GM12878 (cell line): ENCODE measurements at regions not wholly inside any gene's neighbourhood (a gene's known extent, or its start where the extent isn't known, plus 50 kb on each side); places are given as distances from the start of the nearest gene placed in this dataset.

Experiments
- ATAC-seq: fragments of 200-7000 bp; cut with Tn5 transposase; 3 replicates; pipeline ENCODE4 v1.9.1; 2020; ENCODE audit warnings: mild to moderate bottlenecking, moderate library complexity
- BruUV-seq: library from RNA; stranded (reverse); fragments of 400-500 nt; replicated peaks from 2 replicates; lab custom pipeline; 2021; lab: Mats Ljungman, UMichigan
- CTCF ChIA-PET: fragments of 300-600 bp; sonication (Branson Sonifier 250); formaldehyde crosslinking; extraction: SDS; loops from one replicate; lab custom pipeline; 2021; ENCODE audit warnings: inconsistent platforms; lab: Yijun Ruan, JAX
- POLR2A ChIA-PET: fragments of 350-600 bp; formaldehyde crosslinking; extraction: SDS; loops from one replicate; lab custom pipeline; 2021; ENCODE audit warnings: inconsistent platforms; lab: Charles Lee
- RAD21 ChIA-PET: fragments of 300-600 bp; sonication (Branson Sonifier 250); formaldehyde crosslinking; loops from one replicate; lab custom pipeline; 2023; ENCODE audit warnings: antibody characterized with exemption; ENCODE audit not compliant: unreplicated experiment; lab: Charles Lee
- SMC1A ChIA-PET: fragments of 300-600 bp; sonication (Branson Sonifier 250); formaldehyde crosslinking; loops from one replicate; lab custom pipeline; 2023; ENCODE audit not compliant: unreplicated experiment, uncharacterized antibody; lab: Charles Lee
- DNase-seq: peaks from one replicate; pipeline ENCODE4 v3.0.0-alpha.2; 2011; ENCODE audit warnings: low read depth, low spot score
- FAIRE-seq: peaks from 3 replicates; lab custom pipeline; 2011; peaks lifted over from hg19 to GRCh38; lab: Jason Lieb, UNC
- H2AFZ ChIP-seq: 2 replicates; pipeline ENCODE4 v1.6.0; 2011; ENCODE audit warnings: low read depth, low read length, control low read depth; ENCODE audit not compliant: control insufficient read depth
- H3K27ac ChIP-seq: 2 replicates; pipeline ENCODE4 v1.5.1; 2011; ENCODE audit warnings: control low read depth; ENCODE audit not compliant: control insufficient read depth, insufficient read depth
- H3K27me3 ChIP-seq, 2 experiments: replicated peaks in 1 of 2; 2 replicates each; pipeline versions ENCODE4 v1.6.0 to v1.6.1; 2011; ENCODE audit warnings: low read length in 1 of 2; ENCODE audit not compliant: control insufficient read depth in 2 of 2, insufficient read depth in 2 of 2
- H3K36me3 ChIP-seq, 2 experiments: 2 replicates each; pipeline ENCODE4 v1.5.1; 2011; ENCODE audit warnings: low read length in 1 of 2; ENCODE audit not compliant: control insufficient read depth in 2 of 2, insufficient read depth in 2 of 2
- H3K4me1 ChIP-seq: 2 replicates; pipeline ENCODE4 v1.6.1; 2011; ENCODE audit warnings: mild to moderate bottlenecking, low read length, moderate library complexity, mixed read lengths; ENCODE audit not compliant: control insufficient read depth, insufficient read depth
- H3K4me2 ChIP-seq: 2 replicates; pipeline ENCODE4 v1.6.0; 2011; ENCODE audit warnings: control low read depth; ENCODE audit not compliant: control insufficient read depth, insufficient read depth
- H3K4me3 ChIP-seq: fragments of 200-600 bp; sonication (generic); 2 replicates; pipeline ENCODE4 v1.5.1; 2016
- H3K79me2 ChIP-seq: 2 replicates; pipeline ENCODE4 v1.6.0; 2011; ENCODE audit warnings: low read length; ENCODE audit not compliant: control insufficient read depth, insufficient read depth
- H3K9ac ChIP-seq: 2 replicates; pipeline ENCODE4 v1.8.0; 2011; ENCODE audit warnings: low read length, control low read depth, mixed read lengths; ENCODE audit not compliant: control insufficient read depth, insufficient read depth
- H3K9me3 ChIP-seq: replicated peaks from 3 replicates; pipeline ENCODE4 v1.5.1; 2011; ENCODE audit warnings: mild to moderate bottlenecking, low read length; ENCODE audit not compliant: control insufficient read depth, insufficient read depth
- H4K20me1 ChIP-seq: 2 replicates; pipeline ENCODE4 v1.6.0; 2011; ENCODE audit not compliant: control insufficient read depth, insufficient read depth
- GABPA ChIP-seq: IDR thresholded peaks from 2 replicates; pipeline ENCODE4 v1.6.1; 2014; ENCODE audit warnings: antibody characterized with exemption, low read depth, mild to moderate bottlenecking, inconsistent platforms
- GATAD2B ChIP-seq: fragments of 450-650 bp; conservative IDR thresholded peaks from 2 replicates; pipeline ENCODE4 v1.6.1; 2017; ENCODE audit warnings: low read depth, mild to moderate bottlenecking, moderate library complexity
- HDAC6 ChIP-seq: fragments of 200-600 bp; sonication (generic); IDR thresholded peaks from one replicate; pipeline ENCODE4 v1.8.0; 2017; ENCODE audit warnings: antibody characterized with exemption; ENCODE audit not compliant: unreplicated experiment
- JUND ChIP-seq: IDR thresholded peaks from 2 replicates; pipeline ENCODE4 v1.6.1; 2012; ENCODE audit warnings: low read depth, mild to moderate bottlenecking, low read length, improper control_type of control experiment, moderate library complexity
- NFYA ChIP-seq: IDR thresholded peaks from 2 replicates; pipeline ENCODE4 v1.6.1; 2011; ENCODE audit warnings: low read depth, mild to moderate bottlenecking, low read length, improper control_type of control experiment, borderline replicate concordance
- PAX8 ChIP-seq: fragments of 450-650 bp; IDR thresholded peaks from 2 replicates; pipeline ENCODE4 v1.6.1; 2017; ENCODE audit warnings: mild to moderate bottlenecking, moderate library complexity
- SUZ12 ChIP-seq: fragments of 200-600 bp; sonication (generic); IDR thresholded peaks from one replicate; pipeline ENCODE4 v1.6.1; 2018; ENCODE audit warnings: antibody characterized with exemption, mild to moderate bottlenecking; ENCODE audit not compliant: unreplicated experiment
- TAF1 ChIP-seq: IDR thresholded peaks from 2 replicates; pipeline ENCODE4 v1.6.1; 2011; ENCODE audit warnings: mild to moderate bottlenecking, low read depth, low read length, borderline replicate concordance
- TCF12 ChIP-seq: IDR thresholded peaks from 2 replicates; pipeline ENCODE4 v1.6.1; 2011; ENCODE audit warnings: low read depth, mild to moderate bottlenecking, low read length
- WRNIP1 ChIP-seq: IDR thresholded peaks from 2 replicates; pipeline ENCODE4 v1.6.1; 2011; ENCODE audit warnings: low read depth, low read length, improper control_type of control experiment, borderline replicate concordance
- ZNF207 ChIP-seq: fragments of 450-650 bp; IDR thresholded peaks from 2 replicates; pipeline ENCODE4 v1.6.1; 2014; ENCODE audit warnings: antibody characterized with exemption, mild to moderate bottlenecking, borderline replicate concordance
- WGBS: methylation state at CpG from one replicate; pipeline ENCODE4 v1.1.6; 2016; ENCODE audit warnings: low lambda C conversion rate; ENCODE audit not compliant: insufficient replicate concordance, insufficient coverage; ENCODE audit errors: missing lambda C conversion rate; 5-methylcytosine and 5-hydroxymethylcytosine counted together
- in situ Hi-C: fragments of 300-500 bp; cut with MboI; formaldehyde crosslinking; loops from 9 replicates; pipeline ENCODE4 v1.14.3; 2018; ENCODE audit warnings: mixed read lengths
- intact Hi-C: fragments of 100-400 bp; cut with micrococcal nuclease; formaldehyde crosslinking; loops from one replicate; pipeline ENCODE4 v1.14.2; 2022; ENCODE audit not compliant: unreplicated experiment
- TF ChIP-seq, protein P1 (sequence below): fragments of 450-650 bp; IDR thresholded peaks from 2 replicates; pipeline ENCODE4 v1.6.1; 2017; ENCODE audit warnings: mild to moderate bottlenecking
- TF ChIP-seq, protein P2 (sequence below): fragments of 450-650 bp; IDR thresholded peaks from 2 replicates; pipeline ENCODE4 v1.6.1; 2017; ENCODE audit warnings: mild to moderate bottlenecking, moderate library complexity

DNA sequence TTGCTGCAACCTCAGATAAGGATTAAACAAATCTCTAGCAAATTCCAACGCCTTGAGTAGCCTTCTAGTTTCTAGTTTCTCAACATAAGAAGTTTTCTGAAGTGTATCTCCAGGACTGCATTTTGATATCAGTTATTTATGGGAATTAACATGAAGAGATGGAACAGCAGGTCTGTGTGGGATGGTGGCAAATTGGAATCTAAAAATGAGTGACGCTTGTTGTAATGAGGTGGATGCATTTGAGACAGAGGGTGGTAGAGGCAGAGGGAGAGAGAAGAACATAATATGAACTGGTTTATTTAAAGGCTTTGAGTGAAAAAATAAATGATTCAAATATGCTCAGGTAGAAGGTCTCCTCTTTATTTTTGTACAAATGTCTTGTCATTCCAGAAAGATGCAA, 446.8 kb upstream of the GCFC2 start:
- TF ChIP-seq GABPA (no peak), WRNIP1 (no peak), ZNF207 (no peak), NFYA (no peak), SUZ12 (no peak), JUND (no peak), TCF12 (no peak), GATAD2B (no peak), PAX8 (no peak), HDAC6 (no peak), TAF1 (no peak)
- TF ChIP-seq, protein P1, sequence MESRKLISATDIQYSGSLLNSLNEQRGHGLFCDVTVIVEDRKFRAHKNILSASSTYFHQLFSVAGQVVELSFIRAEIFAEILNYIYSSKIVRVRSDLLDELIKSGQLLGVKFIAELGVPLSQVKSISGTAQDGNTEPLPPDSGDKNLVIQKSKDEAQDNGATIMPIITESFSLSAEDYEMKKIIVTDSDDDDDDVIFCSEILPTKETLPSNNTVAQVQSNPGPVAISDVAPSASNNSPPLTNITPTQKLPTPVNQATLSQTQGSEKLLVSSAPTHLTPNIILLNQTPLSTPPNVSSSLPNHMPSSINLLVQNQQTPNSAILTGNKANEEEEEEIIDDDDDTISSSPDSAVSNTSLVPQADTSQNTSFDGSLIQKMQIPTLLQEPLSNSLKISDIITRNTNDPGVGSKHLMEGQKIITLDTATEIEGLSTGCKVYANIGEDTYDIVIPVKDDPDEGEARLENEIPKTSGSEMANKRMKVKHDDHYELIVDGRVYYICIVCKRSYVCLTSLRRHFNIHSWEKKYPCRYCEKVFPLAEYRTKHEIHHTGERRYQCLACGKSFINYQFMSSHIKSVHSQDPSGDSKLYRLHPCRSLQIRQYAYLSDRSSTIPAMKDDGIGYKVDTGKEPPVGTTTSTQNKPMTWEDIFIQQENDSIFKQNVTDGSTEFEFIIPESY = no peak
- TF ChIP-seq, protein P2, sequence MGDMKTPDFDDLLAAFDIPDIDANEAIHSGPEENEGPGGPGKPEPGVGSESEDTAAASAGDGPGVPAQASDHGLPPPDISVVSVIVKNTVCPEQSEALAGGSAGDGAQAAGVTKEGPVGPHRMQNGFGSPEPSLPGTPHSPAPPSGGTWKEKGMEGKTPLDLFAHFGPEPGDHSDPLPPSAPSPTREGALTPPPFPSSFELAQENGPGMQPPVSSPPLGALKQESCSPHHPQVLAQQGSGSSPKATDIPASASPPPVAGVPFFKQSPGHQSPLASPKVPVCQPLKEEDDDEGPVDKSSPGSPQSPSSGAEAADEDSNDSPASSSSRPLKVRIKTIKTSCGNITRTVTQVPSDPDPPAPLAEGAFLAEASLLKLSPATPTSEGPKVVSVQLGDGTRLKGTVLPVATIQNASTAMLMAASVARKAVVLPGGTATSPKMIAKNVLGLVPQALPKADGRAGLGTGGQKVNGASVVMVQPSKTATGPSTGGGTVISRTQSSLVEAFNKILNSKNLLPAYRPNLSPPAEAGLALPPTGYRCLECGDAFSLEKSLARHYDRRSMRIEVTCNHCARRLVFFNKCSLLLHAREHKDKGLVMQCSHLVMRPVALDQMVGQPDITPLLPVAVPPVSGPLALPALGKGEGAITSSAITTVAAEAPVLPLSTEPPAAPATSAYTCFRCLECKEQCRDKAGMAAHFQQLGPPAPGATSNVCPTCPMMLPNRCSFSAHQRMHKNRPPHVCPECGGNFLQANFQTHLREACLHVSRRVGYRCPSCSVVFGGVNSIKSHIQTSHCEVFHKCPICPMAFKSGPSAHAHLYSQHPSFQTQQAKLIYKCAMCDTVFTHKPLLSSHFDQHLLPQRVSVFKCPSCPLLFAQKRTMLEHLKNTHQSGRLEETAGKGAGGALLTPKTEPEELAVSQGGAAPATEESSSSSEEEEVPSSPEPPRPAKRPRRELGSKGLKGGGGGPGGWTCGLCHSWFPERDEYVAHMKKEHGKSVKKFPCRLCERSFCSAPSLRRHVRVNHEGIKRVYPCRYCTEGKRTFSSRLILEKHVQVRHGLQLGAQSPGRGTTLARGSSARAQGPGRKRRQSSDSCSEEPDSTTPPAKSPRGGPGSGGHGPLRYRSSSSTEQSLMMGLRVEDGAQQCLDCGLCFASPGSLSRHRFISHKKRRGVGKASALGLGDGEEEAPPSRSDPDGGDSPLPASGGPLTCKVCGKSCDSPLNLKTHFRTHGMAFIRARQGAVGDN = no peak
- FAIRE-seq (no peak), DNase-seq (no peak), ATAC-seq (no peak)
- ChIA-PET POLR2A (no interaction called here), RAD21 (no interaction called here), SMC1A (no interaction called here), CTCF (no interaction called here)
- H3K36me3 ChIP-seq = no peaks in the 10 kb centered on the region
- 0% methylated on average over 2 of the region's 2 CpGs for whole genome bisulfite sequencing
- H3K4me2 ChIP-seq = no peak overlapping the region
- no peak overlapping the region for H3K9ac ChIP-seq
- H3K4me1 ChIP-seq = no peaks in the 10 kb centered on the region
- no peaks in the 10 kb centered on the region for H3K27me3 ChIP-seq
- in situ Hi-C loops = no loop called here
- BruUV-seq = no TSS peak
- H3K9me3 ChIP-seq = no peaks in the 10 kb centered on the region
- H4K20me1 ChIP-seq = no peaks in the 10 kb centered on the region
- no peaks in the 10 kb centered on the region for H3K79me2 ChIP-seq
- no peak overlapping the region for H2AFZ ChIP-seq
- H3K4me3 ChIP-seq = no peak overlapping the region
- H3K27ac ChIP-seq = no peak overlapping the region
- intact Hi-C loops = no loop called here
